IPS DF 6.9 (cell line): ENCODE measurements at regions not wholly inside any gene's neighbourhood (a gene's known extent, or its start where the extent isn't known, plus 50 kb on each side); places are given as distances from the start of the nearest gene placed in this dataset.

ENCODE experiments used
- DNase-seq: peaks from one replicate; pipeline ENCODE4 v3.0.0-alpha.2; 2013; ENCODE audit warnings: low read depth, low spot score
- H3K27ac ChIP-seq: one replicate; pipeline ENCODE4 v1.5.1; 2013; ENCODE audit warnings: low read length, control low read depth
- H3K27me3 ChIP-seq: 2 replicates; pipeline ENCODE4 v1.6.1; 2013; ENCODE audit warnings: mild to moderate bottlenecking, low read length; ENCODE audit not compliant: control insufficient read depth, insufficient read depth
- H3K36me3 ChIP-seq: 2 replicates; pipeline ENCODE4 v1.6.1; 2013; ENCODE audit warnings: low read length; ENCODE audit not compliant: control insufficient read depth, insufficient read depth
- H3K4me1 ChIP-seq: 2 replicates; pipeline ENCODE4 v1.6.1; 2013; ENCODE audit warnings: low read length; ENCODE audit not compliant: control insufficient read depth, insufficient read depth
- H3K4me3 ChIP-seq: 2 replicates; pipeline ENCODE4 v1.5.1; 2013; ENCODE audit warnings: mild to moderate bottlenecking, low read length
- H3K9me3 ChIP-seq: 2 replicates; pipeline ENCODE4 v1.6.1; 2013; ENCODE audit warnings: low read length, inconsistent platforms; ENCODE audit not compliant: control insufficient read depth, insufficient read depth
- WGBS: extraction: QIAGEN DNeasy Blood & Tissue Kit; methylation state at CpG from one replicate; pipeline ENCODE4 v1.1.7; 2013; ENCODE audit warnings: mixed read lengths, missing lambda C conversion rate; ENCODE audit not compliant: insufficient read length, insufficient coverage; 5-methylcytosine and 5-hydroxymethylcytosine counted together

DNA sequence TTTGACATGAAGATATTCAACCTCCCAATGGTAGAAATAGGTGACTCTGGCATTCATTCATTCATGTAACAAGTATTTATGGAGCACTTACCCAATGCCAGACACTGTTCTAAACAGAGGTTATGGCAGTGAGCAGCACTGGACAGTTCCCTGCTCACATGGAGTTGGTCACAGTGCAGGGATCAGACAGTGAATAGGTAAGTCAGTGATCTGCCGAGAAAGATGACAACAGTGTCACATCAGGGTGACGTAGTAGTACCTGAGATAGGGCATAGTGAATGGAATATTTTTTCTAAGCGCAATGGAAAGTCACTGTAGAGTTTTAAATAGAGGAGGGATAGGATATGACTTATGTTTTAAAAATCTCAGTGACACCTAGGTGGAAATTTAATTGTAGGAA is 791.4 kb upstream of the RBFOX1 start:
- H3K4me3 ChIP-seq = no peak overlapping the region
- peaks cover 2% of the 10 kb centered on the region for H3K9me3 ChIP-seq
- no peak overlapping the region for H3K27ac ChIP-seq
- H3K36me3 ChIP-seq = no peaks in the 10 kb centered on the region
- no peaks in the 10 kb centered on the region for H3K4me1 ChIP-seq
- DNase-seq = no peak
- H3K27me3 ChIP-seq = no peaks in the 10 kb centered on the region
- no CpG with 5 or more reads among the region's 3 CpGs for WGBS

DNA sequence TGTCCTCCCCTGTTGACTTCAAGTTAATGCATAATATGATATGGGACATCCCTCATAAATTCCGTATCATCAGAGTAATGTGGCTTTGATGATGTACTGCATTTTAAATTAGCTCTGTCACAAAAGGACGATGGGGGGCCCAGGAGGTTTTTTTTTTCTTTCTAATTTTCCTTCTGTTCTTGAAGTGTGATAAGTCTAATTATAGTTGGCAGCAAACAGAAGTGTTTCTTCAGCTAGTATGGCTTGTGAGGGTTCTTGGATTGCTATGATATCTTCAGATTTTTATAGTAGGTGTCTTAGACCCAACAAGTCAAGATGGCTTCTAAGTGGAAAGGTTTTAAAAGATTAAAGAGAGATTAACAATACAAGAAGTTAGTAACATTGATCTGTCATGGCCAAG is 796.2 kb upstream of the RBFOX1 start:
- H3K9me3 ChIP-seq = no peaks in the 10 kb centered on the region; the same call in 1 of the 2 replicates
- H3K4me3 ChIP-seq = no peak overlapping the region
- H3K27me3 ChIP-seq = no peaks in the 10 kb centered on the region; the same call in 1 of the 2 replicates
- no peak for DNase-seq
- H3K27ac ChIP-seq = no peak overlapping the region
- H3K4me1 ChIP-seq = no peaks in the 10 kb centered on the region
- no peaks in the 10 kb centered on the region for H3K36me3 ChIP-seq
- no CpG with 5 or more reads among the region's 2 CpGs for WGBS

DNA sequence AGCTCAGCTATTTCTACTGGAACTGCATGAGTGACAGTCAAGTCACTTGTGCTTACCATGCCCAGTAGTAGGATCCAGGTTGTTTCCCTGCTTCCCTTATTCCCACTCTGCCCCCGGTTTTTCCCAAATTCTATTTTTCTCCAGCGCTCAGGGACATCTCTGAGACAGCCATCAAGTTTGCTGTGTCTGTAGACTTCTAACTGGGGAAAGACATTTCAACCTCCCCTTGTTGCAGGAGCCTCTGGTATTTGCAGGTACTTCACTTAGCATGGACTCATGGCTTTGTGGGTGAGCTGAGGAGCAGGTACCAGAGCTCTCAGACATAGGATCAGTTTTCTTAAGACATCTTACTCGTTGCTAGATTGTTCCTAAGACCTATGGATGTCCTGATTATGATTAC is 801.6 kb upstream of the RBFOX1 start:
- no peak overlapping the region for H3K4me3 ChIP-seq
- no CpG with 5 or more reads among the region's 3 CpGs for WGBS
- DNase-seq = no peak

DNA sequence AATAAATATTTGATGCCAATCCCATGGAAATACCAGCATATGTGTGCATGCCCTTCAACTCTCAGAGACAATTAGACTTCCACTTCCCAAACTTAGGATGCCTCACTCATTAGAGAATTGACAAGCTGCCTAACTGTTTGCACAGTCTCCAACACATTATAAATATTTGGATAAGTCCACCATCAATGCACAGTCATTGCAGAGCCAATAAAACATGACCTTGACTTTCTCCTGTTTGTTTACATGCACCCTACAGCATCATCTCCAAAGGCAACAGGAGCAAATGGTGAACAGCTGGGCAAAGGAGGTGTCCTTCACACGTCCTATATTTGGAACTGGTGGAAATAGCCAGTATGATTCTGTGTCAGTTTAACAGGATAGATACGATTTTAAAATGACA is 804.4 kb upstream of the RBFOX1 start:
- no peak for DNase-seq
- H3K27me3 ChIP-seq = no peaks in the 10 kb centered on the region; the same call in 1 of the 2 replicates
- no peak overlapping the region for H3K4me3 ChIP-seq
- no CpG with 5 or more reads among the region's 2 CpGs for WGBS
- H3K4me1 ChIP-seq = no peaks in the 10 kb centered on the region; the same call in 1 of the 2 replicates
- H3K9me3 ChIP-seq = peaks cover 1% of the 10 kb centered on the region
- no peak overlapping the region for H3K27ac ChIP-seq
- H3K36me3 ChIP-seq = no peaks in the 10 kb centered on the region

More for the DNA sequence above, 801.6 kb upstream of the RBFOX1 start:
- Histone ChIP-seq H3K27me3 (no peaks in the 10 kb centered on the region; the same call in 1 of the 2 replicates), H3K4me1 (no peaks in the 10 kb centered on the region; the same call in 1 of the 2 replicates), H3K27ac (no peak overlapping the region), H3K36me3 (no peaks in the 10 kb centered on the region), H3K9me3 (peaks cover 1% of the 10 kb centered on the region; the same call in 1 of the 2 replicates)

- no peak for DNase-seq
- H3K27me3 ChIP-seq = no peaks in the 10 kb centered on the region; the same call in 1 of the 2 replicates
- H3K36me3 ChIP-seq = no peaks in the 10 kb centered on the region
- no CpG with 5 or more reads among the region's 7 CpGs for WGBS
- peaks cover 1% of the 10 kb centered on the region for H3K9me3 ChIP-seq
- H3K4me3 ChIP-seq = no peak overlapping the region
- no peak overlapping the region for H3K27ac ChIP-seq
- no peaks in the 10 kb centered on the region; the same call in 1 of the 2 replicates for H3K4me1 ChIP-seq
Observed at GRCh38 chr16:6527646-6528045, 805.0 kb upstream of the RBFOX1 start.

GRCh38 chr16:6524501-6524900 is 808.1 kb upstream of the RBFOX1 start:
- H3K27ac ChIP-seq = no peak overlapping the region
- WGBS = no CpG with 5 or more reads among the region's 1 CpG
- H3K36me3 ChIP-seq = no peaks in the 10 kb centered on the region
- H3K4me3 ChIP-seq = no peak overlapping the region
- no peaks in the 10 kb centered on the region; the same call in 1 of the 2 replicates for H3K4me1 ChIP-seq
- DNase-seq = no peak
- H3K9me3 ChIP-seq = no peaks in the 10 kb centered on the region; the same call in 1 of the 2 replicates
- no peaks in the 10 kb centered on the region for H3K27me3 ChIP-seq

DNA sequence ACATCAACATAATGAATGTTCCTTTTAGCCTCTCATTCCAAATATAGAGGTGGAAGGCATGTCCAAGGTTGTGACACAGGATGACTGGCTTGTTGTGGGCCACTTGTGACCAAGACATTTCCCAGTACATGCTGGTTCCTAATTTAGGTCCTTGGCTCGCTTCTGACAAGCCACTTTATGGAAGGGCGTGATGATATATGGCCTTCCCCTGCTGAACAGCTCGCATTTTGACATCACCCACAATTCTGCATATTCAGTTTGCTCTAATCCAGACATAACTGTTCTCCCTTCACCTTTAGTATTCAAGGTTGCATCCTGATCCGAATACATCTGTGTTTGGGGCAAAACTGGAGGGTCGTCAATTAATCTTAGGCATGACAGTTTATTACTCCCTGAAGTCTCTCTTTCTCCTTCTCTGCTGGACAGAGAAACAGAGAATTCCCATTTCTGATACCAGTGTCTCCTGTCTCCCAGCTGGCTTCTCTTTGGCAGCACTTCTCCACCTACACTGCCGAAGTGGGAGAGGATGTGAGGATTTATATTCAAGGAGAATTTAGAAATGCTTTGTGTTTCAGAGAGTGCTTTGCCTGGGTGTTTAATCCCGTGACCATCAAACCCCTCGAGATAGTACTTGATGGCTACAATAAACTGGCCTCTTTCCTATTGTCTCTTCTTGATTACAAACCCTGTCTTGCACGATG is 815.5 kb upstream of the RBFOX1 start:
- WGBS = no CpG with 5 or more reads among the region's 9 CpGs
- no peaks in the 10 kb centered on the region for H3K36me3 ChIP-seq
- no peaks in the 10 kb centered on the region for H3K4me1 ChIP-seq
- no peaks in the 10 kb centered on the region; the same call in 1 of the 2 replicates for H3K9me3 ChIP-seq
- no peak for DNase-seq
- no peaks in the 10 kb centered on the region for H3K27me3 ChIP-seq
- no peak overlapping the region for H3K4me3 ChIP-seq
- H3K27ac ChIP-seq = no peak overlapping the region

GRCh38 chr16:6512512-6512911 is 820.1 kb upstream of the RBFOX1 start:
- no CpG with 5 or more reads among the region's 2 CpGs for WGBS
- no peak overlapping the region for H3K4me3 ChIP-seq
- H3K4me1 ChIP-seq = no peaks in the 10 kb centered on the region
- H3K36me3 ChIP-seq = no peaks in the 10 kb centered on the region
- no peaks in the 10 kb centered on the region; the same call in 1 of the 2 replicates for H3K9me3 ChIP-seq
- H3K27ac ChIP-seq = no peak overlapping the region
- H3K27me3 ChIP-seq = no peaks in the 10 kb centered on the region
- DNase-seq = no peak

DNA sequence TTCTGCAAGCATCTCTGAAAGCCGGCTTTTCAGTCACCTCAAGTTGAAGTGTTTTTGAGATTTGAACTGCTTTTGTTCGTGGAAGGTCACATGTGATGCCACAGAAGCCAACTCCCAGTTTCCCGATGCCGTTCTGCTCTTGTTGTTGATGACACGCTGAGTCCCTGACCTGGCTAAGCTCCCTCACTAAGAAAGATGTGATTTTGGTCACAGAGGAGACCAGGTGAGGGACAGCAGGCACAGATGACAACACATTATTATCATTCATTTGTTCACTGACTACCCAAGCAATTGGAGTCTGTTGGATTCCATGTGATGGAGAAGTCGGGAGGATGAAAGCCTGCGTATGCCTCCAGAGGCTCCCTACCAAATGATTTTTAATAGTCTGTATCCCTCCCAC is 822.4 kb upstream of the RBFOX1 start:
- no CpG with 5 or more reads among the region's 7 CpGs for WGBS
- Histone ChIP-seq H3K4me3 (no peak overlapping the region), H3K36me3 (no peaks in the 10 kb centered on the region), H3K4me1 (no peaks in the 10 kb centered on the region), H3K27me3 (no peaks in the 10 kb centered on the region), H3K27ac (no peak overlapping the region), H3K9me3 (no peaks in the 10 kb centered on the region; the same call in 1 of the 2 replicates)
- no peak for DNase-seq

DNA sequence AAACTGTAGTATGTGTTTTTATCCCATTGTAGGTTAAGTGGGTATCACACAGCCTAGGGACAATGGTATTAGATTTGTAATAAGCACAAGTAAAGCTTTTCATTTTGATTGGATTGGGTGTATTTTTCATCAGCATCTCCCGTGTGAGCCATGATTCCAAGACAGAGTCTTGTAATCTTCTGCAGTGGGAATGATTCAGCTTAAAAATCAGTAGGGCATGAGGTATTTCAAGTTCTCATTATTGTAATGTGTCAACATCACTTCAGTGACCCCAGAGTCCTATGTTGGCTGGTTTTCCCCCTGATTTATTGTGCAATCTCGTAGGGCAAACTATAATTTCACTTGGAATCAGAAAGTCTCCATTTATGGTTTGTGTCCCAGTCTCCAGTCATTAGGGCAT is 833.2 kb upstream of the RBFOX1 start:
- no CpG with 5 or more reads among the region's 2 CpGs for WGBS
- no peaks in the 10 kb centered on the region for H3K4me1 ChIP-seq
- H3K9me3 ChIP-seq = no peaks in the 10 kb centered on the region
- no peaks in the 10 kb centered on the region for H3K36me3 ChIP-seq
- H3K4me3 ChIP-seq = no peak overlapping the region
- H3K27ac ChIP-seq = no peak overlapping the region
- H3K27me3 ChIP-seq = no peaks in the 10 kb centered on the region
- no peak for DNase-seq

GRCh38 chr16:6498858-6499257 is 833.8 kb upstream of the RBFOX1 start:
- no CpG with 5 or more reads among the region's 4 CpGs for WGBS

More at GRCh38 chr16:6498858-6499257, 833.8 kb upstream of the RBFOX1 start:
- H3K4me3 ChIP-seq = no peak overlapping the region
- H3K27ac ChIP-seq = no peak overlapping the region
- H3K36me3 ChIP-seq = no peaks in the 10 kb centered on the region
- H3K27me3 ChIP-seq = no peaks in the 10 kb centered on the region
- no peaks in the 10 kb centered on the region for H3K4me1 ChIP-seq
- no peaks in the 10 kb centered on the region for H3K9me3 ChIP-seq
- DNase-seq = no peak
